ENCODE measurements at regions not wholly inside any gene's neighbourhood (a gene's known extent, or its start where the extent isn't known, plus 50 kb on each side); places are given as distances from the start of the nearest gene placed in this dataset.

DNA sequence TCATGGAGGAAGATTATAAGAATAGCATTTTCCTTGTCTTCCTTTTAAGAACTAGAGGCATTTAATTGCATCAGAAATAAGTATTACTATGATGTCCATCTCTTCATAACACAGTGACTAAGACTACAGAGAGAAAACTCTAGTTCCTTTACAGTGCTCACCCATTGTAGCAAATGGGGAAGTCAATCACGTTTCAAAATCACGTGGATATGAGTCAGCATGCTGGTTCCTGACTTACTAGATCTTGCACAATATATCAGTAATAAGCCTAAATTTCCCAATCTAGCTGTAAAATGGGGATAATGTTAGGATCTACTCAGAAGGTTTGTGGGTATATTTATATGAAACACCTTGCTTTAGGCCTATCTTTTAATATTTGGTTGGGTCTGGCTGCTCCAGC lies 254.8 kb upstream of the EOMES start:
- Histone ChIP-seq H3K9me3 (ENCODE audit: control insufficient read depth, insufficient read depth, low read depth, low read length) (no peaks in the 10 kb centered on the region), H3K27ac (ENCODE audit: low read length) (no peak overlapping the region), H3K4me3 (ENCODE audit: low read depth in 2 of 2, low read length in 2 of 2) (no peak overlapping the region), H3K4me1 (ENCODE audit: control insufficient read depth, insufficient read depth, low read length) (no peaks in the 10 kb centered on the region), H3K36me3 (ENCODE audit: control insufficient read depth, insufficient read depth, low read length) (no peaks in the 10 kb centered on the region), H3K27me3 (ENCODE audit: control insufficient read depth, insufficient read depth, low read length) (no peaks in the 10 kb centered on the region)
- in situ Hi-C loops (cut with HindIII; ENCODE audit: low pct_unique_long_range_greater_than_20kb, low sequenced_read_pairs), result no loop called here
- POLR2A ChIA-PET, result no interaction called here
- no TSS peak for BruUV-seq (replicated peaks)
- ATAC-seq (no peak), DNase-seq (ENCODE audit: low read depth, low spot score) (no peak)
- CTCF ChIA-PET, result no interaction called here
- intact Hi-C loops (cut with micrococcal nuclease; ENCODE audit: unreplicated experiment), result no loop called here
- TF ChIP-seq TCF7L2 (IDR thresholded peaks at IDR 0.05; ENCODE audit: low read depth, low read length) (no peak), SIN3A (IDR thresholded peaks at IDR 0.05; ENCODE audit: borderline replicate concordance, insufficient read depth, low read depth, low read length) (no peak), POLR2AphosphoS5 (IDR thresholded peaks at IDR 0.05; ENCODE audit: low read depth, low read length) (no peak)
- TF ChIP-seq, protein P1, sequence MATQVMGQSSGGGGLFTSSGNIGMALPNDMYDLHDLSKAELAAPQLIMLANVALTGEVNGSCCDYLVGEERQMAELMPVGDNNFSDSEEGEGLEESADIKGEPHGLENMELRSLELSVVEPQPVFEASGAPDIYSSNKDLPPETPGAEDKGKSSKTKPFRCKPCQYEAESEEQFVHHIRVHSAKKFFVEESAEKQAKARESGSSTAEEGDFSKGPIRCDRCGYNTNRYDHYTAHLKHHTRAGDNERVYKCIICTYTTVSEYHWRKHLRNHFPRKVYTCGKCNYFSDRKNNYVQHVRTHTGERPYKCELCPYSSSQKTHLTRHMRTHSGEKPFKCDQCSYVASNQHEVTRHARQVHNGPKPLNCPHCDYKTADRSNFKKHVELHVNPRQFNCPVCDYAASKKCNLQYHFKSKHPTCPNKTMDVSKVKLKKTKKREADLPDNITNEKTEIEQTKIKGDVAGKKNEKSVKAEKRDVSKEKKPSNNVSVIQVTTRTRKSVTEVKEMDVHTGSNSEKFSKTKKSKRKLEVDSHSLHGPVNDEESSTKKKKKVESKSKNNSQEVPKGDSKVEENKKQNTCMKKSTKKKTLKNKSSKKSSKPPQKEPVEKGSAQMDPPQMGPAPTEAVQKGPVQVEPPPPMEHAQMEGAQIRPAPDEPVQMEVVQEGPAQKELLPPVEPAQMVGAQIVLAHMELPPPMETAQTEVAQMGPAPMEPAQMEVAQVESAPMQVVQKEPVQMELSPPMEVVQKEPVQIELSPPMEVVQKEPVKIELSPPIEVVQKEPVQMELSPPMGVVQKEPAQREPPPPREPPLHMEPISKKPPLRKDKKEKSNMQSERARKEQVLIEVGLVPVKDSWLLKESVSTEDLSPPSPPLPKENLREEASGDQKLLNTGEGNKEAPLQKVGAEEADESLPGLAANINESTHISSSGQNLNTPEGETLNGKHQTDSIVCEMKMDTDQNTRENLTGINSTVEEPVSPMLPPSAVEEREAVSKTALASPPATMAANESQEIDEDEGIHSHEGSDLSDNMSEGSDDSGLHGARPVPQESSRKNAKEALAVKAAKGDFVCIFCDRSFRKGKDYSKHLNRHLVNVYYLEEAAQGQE (IDR thresholded peaks at IDR 0.05; ENCODE audit: insufficient read depth in 1 of 2, low read depth in 2 of 2, low read length in 1 of 2), result no peak
- TF ChIP-seq, protein P2, sequence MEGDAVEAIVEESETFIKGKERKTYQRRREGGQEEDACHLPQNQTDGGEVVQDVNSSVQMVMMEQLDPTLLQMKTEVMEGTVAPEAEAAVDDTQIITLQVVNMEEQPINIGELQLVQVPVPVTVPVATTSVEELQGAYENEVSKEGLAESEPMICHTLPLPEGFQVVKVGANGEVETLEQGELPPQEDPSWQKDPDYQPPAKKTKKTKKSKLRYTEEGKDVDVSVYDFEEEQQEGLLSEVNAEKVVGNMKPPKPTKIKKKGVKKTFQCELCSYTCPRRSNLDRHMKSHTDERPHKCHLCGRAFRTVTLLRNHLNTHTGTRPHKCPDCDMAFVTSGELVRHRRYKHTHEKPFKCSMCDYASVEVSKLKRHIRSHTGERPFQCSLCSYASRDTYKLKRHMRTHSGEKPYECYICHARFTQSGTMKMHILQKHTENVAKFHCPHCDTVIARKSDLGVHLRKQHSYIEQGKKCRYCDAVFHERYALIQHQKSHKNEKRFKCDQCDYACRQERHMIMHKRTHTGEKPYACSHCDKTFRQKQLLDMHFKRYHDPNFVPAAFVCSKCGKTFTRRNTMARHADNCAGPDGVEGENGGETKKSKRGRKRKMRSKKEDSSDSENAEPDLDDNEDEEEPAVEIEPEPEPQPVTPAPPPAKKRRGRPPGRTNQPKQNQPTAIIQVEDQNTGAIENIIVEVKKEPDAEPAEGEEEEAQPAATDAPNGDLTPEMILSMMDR (IDR thresholded peaks at IDR 0.05), result no peak

DNA sequence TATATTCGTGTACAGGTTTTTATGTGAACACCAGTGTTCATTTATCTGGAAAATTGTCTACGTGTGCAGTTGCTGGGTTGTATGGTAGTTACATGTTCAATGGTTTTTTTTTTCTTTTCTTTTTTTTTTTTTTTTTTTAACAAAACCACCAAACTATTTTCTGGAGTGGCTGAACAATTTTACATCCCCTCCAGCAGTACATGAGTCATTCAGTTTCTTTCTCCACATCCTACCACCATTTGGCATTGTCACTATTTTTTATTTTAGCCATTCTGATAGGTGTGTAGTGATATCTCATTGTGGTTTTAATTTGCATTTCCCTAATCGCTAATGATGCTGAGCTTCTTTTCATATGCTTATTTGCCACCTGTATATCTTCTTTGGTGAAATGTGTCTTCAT lies 256.3 kb upstream of the EOMES start:
- ChIA-PET CTCF (no interaction called here), POLR2A (no interaction called here)
- DNase-seq (ENCODE audit: low read depth, low spot score) (no peak), ATAC-seq (no peak)
- no peak overlapping the region for H3K4me3 ChIP-seq (ENCODE audit: low read depth in 2 of 2, low read length in 2 of 2)
- H3K36me3 ChIP-seq (ENCODE audit: control insufficient read depth, insufficient read depth, low read length), result no peaks in the 10 kb centered on the region
- H3K27me3 ChIP-seq (ENCODE audit: control insufficient read depth, insufficient read depth, low read length), result no peaks in the 10 kb centered on the region
- no peaks in the 10 kb centered on the region for H3K9me3 ChIP-seq (ENCODE audit: control insufficient read depth, insufficient read depth, low read depth, low read length)
- TF ChIP-seq, protein P1 (IDR thresholded peaks at IDR 0.05; ENCODE audit: insufficient read depth in 1 of 2, low read depth in 2 of 2, low read length in 1 of 2), result no peak
- no peak for TF ChIP-seq POLR2AphosphoS5 (IDR thresholded peaks at IDR 0.05; ENCODE audit: low read depth, low read length)
- TF ChIP-seq, protein P2 (IDR thresholded peaks at IDR 0.05), result no peak
- no peak for TF ChIP-seq TCF7L2 (IDR thresholded peaks at IDR 0.05; ENCODE audit: low read depth, low read length)
- TF ChIP-seq SIN3A (IDR thresholded peaks at IDR 0.05; ENCODE audit: borderline replicate concordance, insufficient read depth, low read depth, low read length), result no peak
- no TSS peak for BruUV-seq (replicated peaks)
- intact Hi-C loops (cut with micrococcal nuclease; ENCODE audit: unreplicated experiment) (no loop called here), in situ Hi-C loops (cut with HindIII; ENCODE audit: low pct_unique_long_range_greater_than_20kb, low sequenced_read_pairs) (no loop called here)
- H3K4me1 ChIP-seq (ENCODE audit: control insufficient read depth, insufficient read depth, low read length), result no peaks in the 10 kb centered on the region
- no peak overlapping the region for H3K27ac ChIP-seq (ENCODE audit: low read length)
